HL-60 (cell line): ENCODE measurements at regions not wholly inside any gene's neighbourhood (a gene's known extent, or its start where the extent isn't known, plus 50 kb on each side); places are given as distances from the start of the nearest gene placed in this dataset.

Experiments
- DNase-seq, 2 experiments: peaks; one replicate each; pipeline ENCODE4 v3.0.0-alpha.2; 2010 to 2020; ENCODE audit warnings: low read depth in 1 of 2, low spot score in 1 of 2
- H3K27ac ChIP-seq: fragments of 250-450 bp; sonication (Bioruptor Pico); replicated peaks from 2 replicates; pipeline ENCODE4 v1.5.1; 2020; ENCODE audit warnings: mild to moderate bottlenecking, moderate library complexity
- H3K27me3 ChIP-seq: fragments of 250-450 bp; sonication (Bioruptor Pico); 2 replicates; pipeline ENCODE4 v1.5.1; 2021; ENCODE audit warnings: mild to moderate bottlenecking, moderate library complexity; ENCODE audit not compliant: insufficient read depth, poor library complexity, severe bottlenecking
- H3K4me3 ChIP-seq: replicated peaks from 2 replicates; pipeline ENCODE4 v1.5.1; 2011; ENCODE audit warnings: mild to moderate bottlenecking, control low read depth, low read length; ENCODE audit not compliant: insufficient read depth
- CTCF ChIP-seq: IDR thresholded peaks from one replicate; pipeline ENCODE4 v1.5.1; 2011; ENCODE audit warnings: low read length, control low read depth, inconsistent platforms; ENCODE audit not compliant: insufficient read depth
- GABPA ChIP-seq: IDR thresholded peaks from 2 replicates; pipeline ENCODE4 v1.6.1; 2012; ENCODE audit warnings: low read depth
- POLR2AphosphoS5 ChIP-seq: IDR thresholded peaks from 2 replicates; pipeline ENCODE4 v1.6.1; 2012; ENCODE audit warnings: low read depth
- REST ChIP-seq: IDR thresholded peaks from 2 replicates; pipeline ENCODE4 v1.6.1; 2012; ENCODE audit warnings: low read depth; ENCODE audit not compliant: insufficient replicate concordance
- SPI1 ChIP-seq: IDR thresholded peaks from 2 replicates; pipeline ENCODE4 v1.6.1; 2012; ENCODE audit warnings: low read depth, mild to moderate bottlenecking, borderline replicate concordance

- peaks cover 2% of the 10 kb centered on the region for H3K27me3 ChIP-seq
- H3K4me3 ChIP-seq: no peak overlapping the region
- DNase-seq: no peak
- no peak for TF ChIP-seq CTCF
- no peak for TF ChIP-seq SPI1
- no peak for TF ChIP-seq POLR2AphosphoS5
- no peak for TF ChIP-seq REST
- TF ChIP-seq GABPA: no peak
- H3K27ac ChIP-seq: no peak overlapping the region
These were observed 538.7 kb upstream of the MGMT start for GRCh38 chr10:128928231-128928836.

GRCh38 chr10:128929131-128929530, 537.9 kb upstream of the MGMT start:
- Histone ChIP-seq H3K4me3 (no peak overlapping the region), H3K27ac (no peak overlapping the region), H3K27me3 (peaks cover 2% of the 10 kb centered on the region)
- TF ChIP-seq SPI1 (no peak), POLR2AphosphoS5 (no peak), CTCF (no peak), GABPA (no peak), REST (no peak)
- DNase-seq: no peak

GRCh38 chr10:128929767-128930166, 537.3 kb upstream of the MGMT start:
- H3K27me3 ChIP-seq: peaks cover 2% of the 10 kb centered on the region
- DNase-seq: no peak
- no peak overlapping the region for H3K27ac ChIP-seq
- no peak for TF ChIP-seq REST
- no peak for TF ChIP-seq POLR2AphosphoS5
- TF ChIP-seq SPI1: no peak
- TF ChIP-seq CTCF: no peak
- no peak for TF ChIP-seq GABPA
- H3K4me3 ChIP-seq: no peak overlapping the region
